Esophagus muscularis mucosa (tissue), 3 donors: ENCODE measurements at regions not wholly inside any gene's neighbourhood (a gene's known extent, or its start where the extent isn't known, plus 50 kb on each side); places are given as distances from the start of the nearest gene placed in this dataset.

Source experiments
- CTCF ChIP-seq, 3 experiments: fragments of 200-600 bp in 2 of 3; fragments of 450-650 bp in 1 of 3; sonication (generic) in 2 of 3; IDR thresholded peaks; one replicate each; pipeline ENCODE4 v1.5.1; 2017 to 2019; ENCODE audit warnings: antibody characterized with exemption in 3 of 3, mild to moderate bottlenecking in 2 of 3, moderate library complexity in 1 of 3
- POLR2AphosphoS5 ChIP-seq, 2 donors: sonication (generic); formaldehyde crosslinking; IDR thresholded peaks; one replicate each; pipeline ENCODE4 v1.6.1; 2017; ENCODE audit warnings: antibody characterized with exemption in 2 of 2

- TF ChIP-seq CTCF (IDR thresholded peaks at IDR 0.05) (no peak), POLR2AphosphoS5 (IDR thresholded peaks at IDR 0.05) (no peak)
These were observed 261.8 kb upstream of the TNC start for GRCh38 chr9:115379719-115380118.
